ENCODE measurements at regions not wholly inside any gene's neighbourhood (a gene's known extent, or its start where the extent isn't known, plus 50 kb on each side); places are given as distances from the start of the nearest gene placed in this dataset.

DNA sequence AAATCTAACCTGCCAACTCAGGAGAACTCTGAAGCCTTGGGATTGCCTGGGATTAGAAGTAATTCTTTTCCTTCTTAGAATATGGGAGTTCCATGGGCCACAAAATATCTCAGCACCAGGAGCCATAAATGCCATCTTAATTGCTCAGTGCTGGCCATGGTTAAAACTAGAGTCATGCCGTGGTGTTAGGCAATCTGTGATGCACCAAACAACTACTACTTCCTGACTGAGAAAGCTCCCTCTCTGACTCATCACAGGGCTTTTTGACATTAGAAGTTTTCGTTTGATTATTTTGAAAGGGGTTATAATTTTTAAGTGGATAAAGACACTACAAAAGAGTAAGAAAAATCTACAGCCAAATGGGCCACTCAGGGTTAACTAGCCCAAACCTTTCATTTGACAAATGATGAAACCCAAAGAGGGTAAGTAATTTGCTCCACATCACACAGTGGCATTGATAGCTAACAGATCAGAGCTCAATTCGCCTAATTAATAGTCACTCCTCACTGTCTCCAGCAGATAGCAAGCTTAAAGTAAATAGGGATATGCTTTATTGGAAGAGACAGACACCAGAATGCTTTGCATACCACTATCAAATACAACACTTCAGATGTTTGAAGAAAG, 377.3 kb downstream of the EMP1 start:
- Histone ChIP-seq H3K27me3 (ENCODE audit: insufficient read depth, low read length) (no peaks in the 10 kb centered on the region), H3K9me3 (ENCODE audit: low read length) (peaks cover under 1% of the 10 kb centered on the region), H3K4me1 (ENCODE audit: insufficient read depth, low read length) (no peaks in the 10 kb centered on the region), H2AFZ (ENCODE audit: low read depth, low read length) (no peak overlapping the region), H3K4me3 (ENCODE audit: low read length) (no peak overlapping the region), H3K36me3 (ENCODE audit: insufficient read depth, low read length) (peaks cover 1% of the 10 kb centered on the region)

DNA sequence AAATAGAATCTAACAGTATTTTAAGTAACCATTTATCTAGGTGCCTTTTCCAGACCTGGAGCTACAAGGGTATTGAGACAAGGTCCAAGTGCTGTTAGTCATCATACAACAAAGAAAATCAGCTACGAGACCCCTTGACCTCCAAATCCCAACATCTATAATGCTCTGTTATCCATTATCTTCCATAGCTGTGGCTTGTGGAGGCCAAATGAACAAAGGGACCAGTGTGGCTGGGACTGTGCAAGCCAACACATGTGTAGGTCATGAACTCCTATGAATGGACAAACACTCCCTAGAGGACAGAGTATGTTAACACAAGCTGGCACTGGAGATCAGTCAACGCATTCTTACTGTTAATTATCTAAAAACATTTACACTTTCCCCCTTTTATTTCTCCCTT, 374.5 kb downstream of the EMP1 start:
- Histone ChIP-seq H3K9me3 (ENCODE audit: low read length) (peaks cover 3% of the 10 kb centered on the region), H3K36me3 (ENCODE audit: insufficient read depth, low read length) (peaks cover 8% of the 10 kb centered on the region)

GRCh38 chr12:13570005-13570694, 373.6 kb downstream of the EMP1 start:
- Histone ChIP-seq H2AFZ (ENCODE audit: low read depth, low read length) (no peak overlapping the region), H3K27me3 (ENCODE audit: insufficient read depth, low read length) (no peaks in the 10 kb centered on the region), H3K36me3 (ENCODE audit: insufficient read depth, low read length) (peaks cover 8% of the 10 kb centered on the region)

More for the DNA sequence above, 374.5 kb downstream of the EMP1 start:
- no peaks in the 10 kb centered on the region for H3K4me1 ChIP-seq (ENCODE audit: insufficient read depth, low read length)
- H2AFZ ChIP-seq (ENCODE audit: low read depth, low read length) = no peak overlapping the region
- no peaks in the 10 kb centered on the region for H3K27me3 ChIP-seq (ENCODE audit: insufficient read depth, low read length)
- no peak overlapping the region for H3K4me3 ChIP-seq (ENCODE audit: low read length)

GRCh38 chr12:13566292-13566691, 369.8 kb downstream of the EMP1 start:
- peaks cover 12% of the 10 kb centered on the region for H3K9me3 ChIP-seq (ENCODE audit: low read length)
- H3K4me3 ChIP-seq (ENCODE audit: low read length) = no peak overlapping the region
- H3K4me1 ChIP-seq (ENCODE audit: insufficient read depth, low read length) = no peaks in the 10 kb centered on the region
- peaks cover 46% of the 10 kb centered on the region for H3K36me3 ChIP-seq (ENCODE audit: insufficient read depth, low read length)
- H2AFZ ChIP-seq (ENCODE audit: low read depth, low read length) = no peak overlapping the region
- no peaks in the 10 kb centered on the region for H3K27me3 ChIP-seq (ENCODE audit: insufficient read depth, low read length)

More at GRCh38 chr12:13570005-13570694, 373.6 kb downstream of the EMP1 start:
- no peaks in the 10 kb centered on the region for H3K4me1 ChIP-seq (ENCODE audit: insufficient read depth, low read length)
- H3K9me3 ChIP-seq (ENCODE audit: low read length) = peaks cover 3% of the 10 kb centered on the region
- no peak overlapping the region for H3K4me3 ChIP-seq (ENCODE audit: low read length)

DNA sequence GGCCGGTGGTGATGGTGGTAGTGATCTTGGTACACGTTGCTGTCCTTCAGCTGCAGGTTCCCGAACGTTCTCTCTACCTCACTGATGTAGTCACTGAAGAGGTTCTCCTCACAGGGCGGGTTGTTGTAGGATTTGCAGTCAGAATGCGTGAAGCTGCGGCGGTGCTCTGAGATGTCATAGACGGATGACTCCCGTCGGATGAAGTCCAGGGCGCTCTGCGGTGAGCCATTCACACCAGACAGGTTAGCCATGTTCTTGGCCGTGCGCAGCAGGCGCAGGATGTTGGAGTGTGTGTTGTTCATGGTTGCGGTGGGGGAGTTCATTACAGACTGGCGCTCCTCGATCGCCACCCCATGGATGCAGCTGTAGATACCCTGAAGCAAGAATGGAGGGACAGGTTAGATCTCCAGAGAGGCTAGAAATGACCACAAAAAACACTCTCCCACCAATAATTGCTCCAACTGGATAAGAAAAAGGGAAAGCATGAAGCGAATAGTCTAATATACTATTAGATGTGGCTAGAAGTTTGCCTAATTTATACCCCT, 367.8 kb downstream of the EMP1 start:
- no peak overlapping the region for H3K4me3 ChIP-seq (ENCODE audit: low read length)
- H3K9me3 ChIP-seq (ENCODE audit: low read length) = peaks cover 12% of the 10 kb centered on the region
- no peaks in the 10 kb centered on the region for H3K4me1 ChIP-seq (ENCODE audit: insufficient read depth, low read length)
- no peak overlapping the region for H2AFZ ChIP-seq (ENCODE audit: low read depth, low read length)
- no peaks in the 10 kb centered on the region for H3K27me3 ChIP-seq (ENCODE audit: insufficient read depth, low read length)
- H3K36me3 ChIP-seq (ENCODE audit: insufficient read depth, low read length) = peaks cover 57% of the 10 kb centered on the region

DNA sequence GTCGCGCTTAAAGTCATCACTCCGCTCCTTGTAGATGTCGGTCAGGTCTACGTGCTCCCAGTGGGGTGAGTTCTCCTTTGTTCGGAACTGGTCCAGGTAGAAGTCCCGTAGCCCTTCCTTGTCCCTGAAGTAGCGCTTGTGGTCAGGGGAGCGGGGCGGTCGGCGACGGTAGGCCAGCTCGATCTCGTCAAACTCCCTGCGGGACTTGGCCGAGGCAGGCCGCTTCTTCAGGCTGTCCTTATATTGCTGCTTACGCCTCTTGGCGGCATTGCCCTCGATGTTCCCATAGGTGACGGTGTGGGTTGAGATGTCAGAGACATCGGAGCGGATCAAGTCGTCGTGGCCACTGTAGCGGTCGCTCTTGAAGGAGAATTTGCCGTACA, 367.2 kb downstream of the EMP1 start:
- H3K4me3 ChIP-seq (ENCODE audit: low read length) = no peak overlapping the region
- peaks cover 11% of the 10 kb centered on the region for H3K9me3 ChIP-seq (ENCODE audit: low read length)
- no peaks in the 10 kb centered on the region for H3K4me1 ChIP-seq (ENCODE audit: insufficient read depth, low read length)
- peaks cover 55% of the 10 kb centered on the region for H3K36me3 ChIP-seq (ENCODE audit: insufficient read depth, low read length)
- H3K27me3 ChIP-seq (ENCODE audit: insufficient read depth, low read length) = no peaks in the 10 kb centered on the region
- H2AFZ ChIP-seq (ENCODE audit: low read depth, low read length) = no peak overlapping the region

DNA sequence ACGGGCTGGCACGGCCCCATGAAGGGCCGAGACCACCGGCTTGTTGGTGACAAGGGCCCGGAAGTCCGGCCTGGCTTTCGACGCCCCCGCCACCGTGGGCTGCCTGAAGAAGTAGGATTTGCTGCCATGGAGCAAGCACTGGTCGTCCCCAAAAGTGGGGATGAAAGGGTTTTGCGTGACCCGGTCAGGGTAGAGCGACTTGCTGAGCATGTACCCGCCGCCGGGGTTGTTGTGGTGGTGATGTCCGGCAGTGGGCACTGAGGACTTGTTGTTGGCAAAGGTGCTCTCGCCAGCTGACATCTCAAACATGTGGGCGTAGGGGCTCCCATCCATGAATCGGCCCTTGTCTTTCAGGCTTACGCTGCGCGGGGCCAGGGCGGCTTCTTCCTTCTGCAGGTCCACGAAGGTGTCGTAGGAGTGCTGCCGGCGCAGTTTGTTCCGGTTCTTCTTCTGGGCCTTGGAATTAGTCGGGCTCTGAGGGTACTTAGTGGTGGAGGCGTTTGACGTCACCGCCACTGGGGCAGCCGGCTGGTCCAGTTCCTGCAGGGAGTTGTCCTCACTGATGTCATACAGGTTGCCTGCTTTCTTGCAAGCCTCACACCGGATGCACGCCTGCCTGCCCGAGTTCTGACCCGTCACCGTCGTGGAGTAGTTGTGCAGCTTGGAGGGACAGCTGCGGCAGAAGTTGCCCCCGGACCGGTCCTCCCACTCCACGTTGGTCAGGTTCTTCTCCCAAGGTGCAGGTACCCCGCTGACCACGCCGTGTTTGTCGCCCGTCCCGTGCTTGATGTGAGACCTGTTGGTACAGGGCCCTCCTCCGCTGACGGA, 366.6 kb downstream of the EMP1 start:
- Histone ChIP-seq H3K4me1 (ENCODE audit: insufficient read depth, low read length) (no peaks in the 10 kb centered on the region), H3K27me3 (ENCODE audit: insufficient read depth, low read length) (no peaks in the 10 kb centered on the region), H3K36me3 (ENCODE audit: insufficient read depth, low read length) (peaks cover 52% of the 10 kb centered on the region)

DNA sequence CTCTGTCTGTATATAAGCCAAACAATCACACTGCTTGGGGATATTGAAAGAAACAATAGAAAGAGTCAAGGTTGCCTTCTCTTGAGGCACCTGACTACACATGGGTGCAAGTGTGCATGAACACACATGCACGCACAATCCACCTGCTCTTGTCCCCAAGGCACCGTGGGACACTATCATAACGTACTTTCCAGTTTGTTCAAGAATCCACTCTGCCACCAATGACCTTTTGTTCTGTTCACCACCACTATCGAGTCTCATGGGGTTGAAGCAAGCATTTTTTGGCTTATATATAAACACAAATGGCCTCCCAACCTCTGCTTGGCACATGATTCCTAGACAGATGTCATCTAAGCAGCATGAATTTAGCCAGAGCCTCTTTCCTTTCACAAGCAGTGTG, 365.4 kb downstream of the EMP1 start:
- no peaks in the 10 kb centered on the region for H3K4me1 ChIP-seq (ENCODE audit: insufficient read depth, low read length)
- no peak overlapping the region for H2AFZ ChIP-seq (ENCODE audit: low read depth, low read length)
- H3K4me3 ChIP-seq (ENCODE audit: low read length) = no peak overlapping the region
- no peaks in the 10 kb centered on the region for H3K27me3 ChIP-seq (ENCODE audit: insufficient read depth, low read length)
- H3K9me3 ChIP-seq (ENCODE audit: low read length) = peaks cover 10% of the 10 kb centered on the region
- peaks cover 52% of the 10 kb centered on the region for H3K36me3 ChIP-seq (ENCODE audit: insufficient read depth, low read length)

More for the DNA sequence above, 366.6 kb downstream of the EMP1 start:
- H3K9me3 ChIP-seq (ENCODE audit: low read length) = peaks cover 10% of the 10 kb centered on the region
- no peak overlapping the region for H2AFZ ChIP-seq (ENCODE audit: low read depth, low read length)
- no peak overlapping the region for H3K4me3 ChIP-seq (ENCODE audit: low read length)

DNA sequence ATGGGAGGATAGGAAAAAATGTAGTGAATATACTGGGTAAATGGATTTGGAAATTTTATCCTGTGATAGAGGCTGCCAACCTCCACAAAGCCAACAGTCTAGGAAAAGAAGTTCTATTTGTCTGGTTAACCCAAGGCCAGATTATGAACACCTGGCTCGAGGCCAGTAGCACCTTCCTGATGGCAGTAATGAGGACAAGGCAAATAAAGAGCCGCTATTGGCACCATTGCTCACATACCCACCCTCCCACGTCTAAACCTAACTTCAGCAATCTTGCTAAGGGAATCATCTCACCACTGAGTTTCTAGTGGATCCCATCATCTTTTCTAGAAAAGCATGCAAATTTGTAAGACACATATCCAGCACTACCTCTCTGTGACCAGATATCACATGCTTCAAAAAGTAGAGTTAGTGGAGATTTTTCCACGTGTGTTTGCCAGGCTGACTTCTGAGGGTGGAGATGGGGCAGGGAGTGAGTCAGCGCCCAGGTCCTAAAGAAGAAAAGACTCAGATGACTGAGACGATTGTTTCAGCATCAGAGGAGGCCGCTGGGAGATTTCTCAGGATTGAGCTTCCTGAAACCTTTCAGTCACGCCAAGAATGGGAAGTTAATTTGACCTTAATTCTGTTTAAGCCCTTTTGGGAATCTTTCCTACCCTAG, 362.9 kb downstream of the EMP1 start:
- no peak overlapping the region for H3K4me3 ChIP-seq (ENCODE audit: low read length)
- peaks cover 42% of the 10 kb centered on the region for H3K36me3 ChIP-seq (ENCODE audit: insufficient read depth, low read length)

DNA sequence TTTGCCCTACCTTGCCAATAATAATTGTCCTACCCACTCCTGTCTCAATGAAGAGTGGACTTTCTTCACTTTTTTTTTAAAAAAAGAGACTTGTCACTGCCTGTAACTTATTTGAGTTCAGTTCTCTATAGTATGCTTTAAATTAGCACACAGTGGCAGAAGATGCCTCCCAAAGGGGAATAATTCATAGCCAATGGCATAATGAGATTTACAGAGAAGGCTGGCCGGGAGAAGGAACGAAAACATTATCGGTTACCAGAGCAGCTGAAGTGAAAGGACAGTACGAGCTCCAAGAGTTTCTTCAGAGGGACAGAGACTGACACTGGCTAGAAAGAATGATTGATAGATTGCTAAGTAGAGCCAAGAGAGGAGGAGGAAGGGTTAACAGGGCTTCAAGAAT, 356.3 kb downstream of the EMP1 start:
- Histone ChIP-seq H3K4me1 (ENCODE audit: insufficient read depth, low read length) (peaks cover 3% of the 10 kb centered on the region), H3K4me3 (ENCODE audit: low read length) (no peak overlapping the region)

More for the DNA sequence above, 362.9 kb downstream of the EMP1 start:
- no peak overlapping the region for H2AFZ ChIP-seq (ENCODE audit: low read depth, low read length)
- peaks cover 10% of the 10 kb centered on the region for H3K9me3 ChIP-seq (ENCODE audit: low read length)
- H3K27me3 ChIP-seq (ENCODE audit: insufficient read depth, low read length) = no peaks in the 10 kb centered on the region
- H3K4me1 ChIP-seq (ENCODE audit: insufficient read depth, low read length) = no peaks in the 10 kb centered on the region

GRCh38 chr12:13547283-13547682, 350.8 kb downstream of the EMP1 start:
- Histone ChIP-seq H3K4me1 (ENCODE audit: insufficient read depth, low read length) (no peaks in the 10 kb centered on the region), H3K27me3 (ENCODE audit: insufficient read depth, low read length) (no peaks in the 10 kb centered on the region), H3K36me3 (ENCODE audit: insufficient read depth, low read length) (no peaks in the 10 kb centered on the region), H3K4me3 (ENCODE audit: low read length) (no peak overlapping the region), H3K9me3 (ENCODE audit: low read length) (no peaks in the 10 kb centered on the region), H2AFZ (ENCODE audit: low read depth, low read length) (no peak overlapping the region)

More for the DNA sequence above, 356.3 kb downstream of the EMP1 start:
- Histone ChIP-seq H3K36me3 (ENCODE audit: insufficient read depth, low read length) (no peaks in the 10 kb centered on the region), H3K27me3 (ENCODE audit: insufficient read depth, low read length) (no peaks in the 10 kb centered on the region), H3K9me3 (ENCODE audit: low read length) (no peaks in the 10 kb centered on the region), H2AFZ (ENCODE audit: low read depth, low read length) (no peak overlapping the region)

- Histone ChIP-seq H3K4me3 (ENCODE audit: low read length) (no peak overlapping the region), H3K9me3 (ENCODE audit: low read length) (no peaks in the 10 kb centered on the region), H3K36me3 (ENCODE audit: insufficient read depth, low read length) (no peaks in the 10 kb centered on the region), H3K4me1 (ENCODE audit: insufficient read depth, low read length) (peaks cover 3% of the 10 kb centered on the region), H3K27me3 (ENCODE audit: insufficient read depth, low read length) (no peaks in the 10 kb centered on the region), H2AFZ (ENCODE audit: low read depth, low read length) (no peak overlapping the region)
Measured at GRCh38 chr12:13546231-13546630, 349.7 kb downstream of the EMP1 start.

Data from neuron (in vitro differentiated cells).